Lung microvascular endothelial cell (primary cell): ENCODE measurements at regions not wholly inside any gene's neighbourhood (a gene's known extent, or its start where the extent isn't known, plus 50 kb on each side); places are given as distances from the start of the nearest gene placed in this dataset.

Experiments used
- DNase-seq, 2 donors: peaks; one replicate each; pipeline versions ENCODE4 v3.0.0 to v3.0.0-alpha.2; 2010; ENCODE audit warnings: low read depth in 2 of 2

GRCh38 chr2:198351647-198352046 is 547.3 kb downstream of the PLCL1 start:
- DNase-seq = no peak

DNA sequence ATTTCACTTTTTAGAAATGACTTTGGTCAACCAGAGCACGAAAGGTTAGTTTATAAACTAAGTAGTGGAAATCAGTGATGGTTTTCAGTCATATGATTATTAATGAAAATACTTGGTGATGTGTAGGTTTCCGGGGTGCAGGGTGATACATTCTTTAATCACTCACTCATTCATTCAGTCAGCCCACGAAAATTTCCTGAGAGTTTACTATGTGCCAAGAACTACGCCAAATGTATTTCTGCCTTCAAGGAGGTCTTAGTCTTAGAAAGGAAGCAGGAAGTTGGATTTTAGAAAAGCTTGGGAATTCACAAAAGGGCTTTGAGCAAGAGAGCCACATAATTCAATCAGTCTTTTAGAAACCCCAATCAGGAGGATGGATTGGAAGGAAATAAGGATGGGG is 543.6 kb downstream of the PLCL1 start:
- no peak for DNase-seq

GRCh38 chr2:198347349-198347748 is 543.0 kb downstream of the PLCL1 start:
- DNase-seq = no peak

- no peak for DNase-seq
Observed at GRCh38 chr2:198343471-198343870, 539.1 kb downstream of the PLCL1 start.

GRCh38 chr2:198340846-198341245 is 536.5 kb downstream of the PLCL1 start:
- no peak for DNase-seq

DNA sequence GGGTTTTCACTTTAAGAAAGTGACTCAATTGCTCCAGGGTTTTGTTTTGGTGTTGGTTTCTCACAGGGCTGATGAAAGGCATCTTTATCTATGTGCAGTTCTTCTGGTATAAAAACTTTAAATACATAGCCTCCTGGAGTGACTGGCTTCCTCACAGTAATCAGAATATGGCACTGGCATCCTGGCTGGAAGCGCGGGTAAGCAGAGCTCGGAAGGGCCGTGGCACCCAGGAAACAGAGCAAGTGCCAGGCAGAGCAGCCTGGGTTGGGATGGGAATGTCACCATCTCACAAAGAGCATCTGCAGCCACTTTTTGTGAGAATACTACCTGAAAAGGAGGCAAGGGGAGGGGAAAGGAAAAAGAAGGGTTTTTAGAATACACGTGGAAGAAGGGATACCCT is 534.7 kb downstream of the PLCL1 start:
- no peak for DNase-seq

DNA sequence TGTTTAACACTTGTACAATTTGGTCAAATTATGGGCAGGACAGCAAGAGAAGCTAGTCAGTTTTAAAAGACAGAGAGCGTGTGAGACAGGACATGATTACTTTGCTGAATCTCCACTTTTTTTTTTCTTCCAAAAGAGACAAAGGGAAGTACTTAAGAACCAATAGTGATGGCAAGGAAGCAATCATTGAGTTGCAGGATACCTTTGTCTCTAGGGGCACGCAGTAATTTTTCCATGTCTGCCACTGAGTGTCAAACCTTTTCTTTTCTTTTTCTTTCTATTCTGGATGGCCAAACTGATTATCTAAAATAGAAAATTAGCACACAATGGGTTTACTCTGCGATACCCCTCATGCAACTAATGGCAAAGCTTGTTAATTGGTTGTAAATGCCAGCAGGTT is 533.0 kb downstream of the PLCL1 start:
- no peak for DNase-seq

- no peak for DNase-seq
Observed at GRCh38 chr2:198328454-198328853, 524.1 kb downstream of the PLCL1 start.

DNA sequence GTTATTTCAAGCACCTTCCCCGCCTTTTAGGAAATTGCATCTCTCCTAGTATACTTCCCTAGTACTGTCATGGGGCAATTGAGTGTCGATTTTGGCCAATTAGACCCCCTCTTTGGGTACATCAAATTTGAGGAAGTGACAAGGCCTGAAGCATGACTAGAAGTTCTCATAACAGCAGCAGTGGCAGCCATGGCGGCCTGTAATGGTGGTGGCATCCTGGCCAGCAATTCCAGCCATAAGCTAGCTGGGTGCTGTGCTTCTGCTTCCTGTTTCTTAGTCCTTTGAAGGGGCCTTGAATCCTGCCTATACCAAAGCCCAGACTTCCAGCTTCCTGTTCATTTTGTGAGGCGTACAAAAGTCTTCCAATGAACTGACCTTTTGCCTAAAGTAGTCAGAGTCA is 523.1 kb downstream of the PLCL1 start:
- DNase-seq = no peak

- peak in 1 of 2 donors; percentile 12 for DNase-seq
Observed at GRCh38 chr2:198326431-198326830, 522.0 kb downstream of the PLCL1 start.

DNA sequence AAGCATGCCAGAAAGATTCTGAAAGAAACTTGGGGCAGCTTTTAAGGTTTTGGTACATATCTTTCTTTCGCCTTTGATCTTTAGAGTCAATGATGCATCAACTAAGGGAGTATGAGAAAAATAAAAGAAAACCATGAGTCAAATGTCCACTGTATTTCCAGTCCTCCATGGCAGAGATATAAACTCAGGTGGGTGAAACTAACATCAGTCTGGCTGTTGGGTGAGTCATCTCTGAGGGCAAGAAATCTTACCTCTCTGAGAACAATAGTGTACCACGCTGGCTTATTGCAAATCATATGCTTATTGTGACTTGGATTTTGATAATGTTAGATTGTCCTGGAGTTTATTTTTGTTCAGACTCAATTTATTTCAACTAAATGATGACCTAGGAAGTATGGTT is 521.0 kb downstream of the PLCL1 start:
- DNase-seq = no peak

- no peak for DNase-seq
Observed at GRCh38 chr2:198324071-198324470, 519.7 kb downstream of the PLCL1 start.

GRCh38 chr2:198322275-198322674 is 517.9 kb downstream of the PLCL1 start:
- DNase-seq = no peak

DNA sequence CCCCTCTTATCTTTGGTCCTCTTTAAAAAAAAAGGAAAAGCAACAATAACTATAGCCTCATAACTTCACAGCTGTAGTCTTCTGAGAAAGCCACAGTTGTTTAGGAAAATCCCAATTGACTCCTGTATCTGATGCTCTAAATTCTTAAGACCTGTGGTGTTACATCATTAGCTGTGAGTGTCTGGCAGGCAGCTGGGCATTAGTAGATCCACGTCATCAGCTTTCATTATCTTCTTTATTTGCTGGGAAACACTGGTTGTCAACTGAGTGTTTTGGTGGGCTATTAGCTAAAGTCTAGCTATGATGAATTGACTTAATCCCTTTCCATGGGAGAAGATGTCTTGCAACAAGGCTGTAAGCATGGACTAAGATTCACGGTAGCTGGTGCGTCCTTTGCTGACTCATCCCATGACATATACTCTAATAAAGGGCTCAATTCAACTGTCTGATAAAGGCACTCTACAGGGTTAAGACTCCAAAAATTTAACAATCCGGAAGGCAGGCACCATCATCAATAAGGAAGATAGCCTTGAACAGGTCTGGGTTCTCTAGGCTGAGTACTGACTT is 517.2 kb downstream of the PLCL1 start:
- no peak for DNase-seq

- no peak for DNase-seq
Observed at GRCh38 chr2:198316852-198317396, 512.5 kb downstream of the PLCL1 start.

DNA sequence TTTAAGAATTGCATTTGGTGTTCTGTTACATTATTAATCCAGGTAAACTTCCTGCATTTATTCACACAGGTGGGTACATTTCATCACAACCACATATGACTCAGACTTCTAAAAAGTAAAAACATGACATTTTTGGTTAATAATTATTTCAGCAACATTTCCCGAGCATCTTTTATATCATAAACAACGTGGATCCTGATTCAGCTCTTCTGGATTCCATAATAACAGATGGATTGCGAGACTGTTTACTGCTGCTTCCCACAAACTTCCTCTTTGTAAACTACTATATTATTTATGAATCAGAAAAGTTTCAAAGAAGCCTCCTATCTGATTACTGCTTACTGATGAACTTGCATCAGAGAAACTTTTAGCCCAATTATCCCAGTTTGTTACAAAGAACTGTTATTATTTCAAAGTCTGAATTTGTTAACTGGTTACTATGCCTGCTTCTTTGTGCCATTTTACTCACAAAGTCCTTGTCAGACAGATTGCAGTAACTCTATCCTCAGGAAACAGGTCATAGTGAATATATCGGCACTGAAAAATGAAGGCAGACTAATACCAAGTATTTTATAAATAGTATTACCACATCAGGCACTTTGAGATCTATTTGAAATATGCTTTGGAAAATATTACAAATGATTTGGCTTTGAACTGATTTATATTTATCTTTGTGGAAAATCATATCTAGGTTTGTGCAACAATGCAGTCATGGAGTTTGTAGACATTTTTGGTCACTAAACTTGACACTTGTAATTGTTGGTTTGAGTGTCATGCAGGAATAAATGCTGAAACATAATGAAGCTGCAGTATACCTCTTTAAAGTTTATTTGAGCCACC is 511.6 kb downstream of the PLCL1 start:
- no peak for DNase-seq

DNA sequence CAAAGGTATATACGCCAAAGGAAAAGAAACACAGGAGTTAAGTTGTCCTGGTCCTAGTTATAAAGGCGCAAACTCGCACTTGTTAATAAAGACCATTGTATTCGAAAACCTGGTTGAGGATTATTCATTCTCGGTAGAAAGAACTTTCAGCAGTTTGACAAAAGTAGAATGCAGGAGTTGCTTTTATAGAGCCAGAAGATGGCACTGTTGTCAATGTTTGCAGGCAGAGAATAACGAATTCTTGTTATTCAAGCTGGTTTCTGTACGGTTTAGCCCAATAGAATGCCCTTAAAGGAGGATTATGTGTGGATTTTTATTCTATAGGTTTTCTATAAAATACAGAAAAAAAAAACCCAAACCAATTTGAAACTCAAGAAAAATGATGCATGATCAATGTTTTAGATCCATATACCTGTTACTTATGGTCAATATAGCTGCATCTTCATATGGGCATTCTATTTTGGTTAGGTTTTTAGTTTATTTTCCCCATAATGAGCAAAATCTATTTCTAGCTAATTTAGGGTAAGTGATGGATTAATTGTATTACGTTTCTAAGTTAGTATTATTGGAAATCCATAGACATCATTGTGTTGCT is 510.3 kb downstream of the PLCL1 start:
- peak; percentile 64 to 70 for DNase-seq

GRCh38 chr2:198312596-198313483 is 508.4 kb downstream of the PLCL1 start:
- no peak for DNase-seq

- no peak for DNase-seq
Observed at GRCh38 chr2:198311020-198311419, 506.6 kb downstream of the PLCL1 start.

DNA sequence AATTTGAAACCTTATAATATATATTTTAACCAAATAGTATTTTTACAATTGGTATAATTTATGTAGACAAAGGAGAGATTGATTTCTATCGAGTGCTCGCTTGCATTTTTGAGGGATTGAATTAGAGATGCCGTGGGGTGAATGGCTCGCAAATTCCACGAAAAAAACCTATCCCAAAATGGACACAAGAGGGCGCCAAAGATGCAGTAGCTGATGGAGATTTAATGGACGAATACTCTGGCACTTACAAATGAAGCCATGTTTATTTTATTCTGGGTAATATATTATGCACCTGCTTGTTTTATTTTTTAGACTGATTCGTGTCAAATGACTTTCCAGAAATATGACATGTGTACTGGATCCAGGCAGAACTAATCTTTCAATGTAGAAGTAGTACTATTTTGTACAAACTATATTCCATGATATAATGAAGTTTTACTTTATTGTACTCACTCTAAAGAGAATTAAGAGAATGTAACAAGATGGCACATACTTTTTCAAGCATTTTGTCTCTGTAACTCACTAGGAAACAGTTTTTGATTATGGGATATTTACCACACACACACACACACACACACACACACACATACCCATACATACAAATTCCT is 505.4 kb downstream of the PLCL1 start:
- peak; percentile 51 to 67 for DNase-seq

GRCh38 chr2:198309081-198309480 is 504.7 kb downstream of the PLCL1 start:
- no peak for DNase-seq
